C4-2B (cell line): ENCODE measurements at regions not wholly inside any gene's neighbourhood (a gene's known extent, or its start where the extent isn't known, plus 50 kb on each side); places are given as distances from the start of the nearest gene placed in this dataset.

ENCODE experiments used
- ZFX ChIP-seq: fragments of 450-650 bp; IDR thresholded peaks from 2 replicates; pipeline ENCODE4 v1.6.1; 2017
- TF ChIP-seq, protein P1 (sequence below): fragments of 450-650 bp; conservative IDR thresholded peaks from 2 replicates; pipeline ENCODE4 v1.5.1; 2017; ENCODE audit warnings: mild to moderate bottlenecking

DNA sequence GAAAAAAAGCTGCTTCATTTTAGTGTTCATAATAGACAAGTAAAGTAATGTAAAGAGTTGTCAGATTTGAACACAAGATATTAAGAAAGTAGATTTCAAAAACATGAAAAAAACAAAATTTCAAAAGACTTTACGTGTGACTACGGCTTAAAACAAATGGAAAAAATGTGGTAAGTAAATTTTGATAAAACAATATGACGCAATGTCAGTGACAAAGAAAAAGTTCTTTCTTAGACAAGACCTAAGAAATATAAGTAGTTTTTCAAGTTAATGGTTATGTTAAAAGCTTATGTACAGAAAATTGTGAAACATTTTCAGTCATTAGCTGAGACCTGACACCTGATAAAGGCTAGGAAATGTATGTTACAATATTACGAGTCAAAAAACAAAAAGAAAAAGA lies 73.7 kb upstream of the EYS start:
- TF ChIP-seq, protein P1, sequence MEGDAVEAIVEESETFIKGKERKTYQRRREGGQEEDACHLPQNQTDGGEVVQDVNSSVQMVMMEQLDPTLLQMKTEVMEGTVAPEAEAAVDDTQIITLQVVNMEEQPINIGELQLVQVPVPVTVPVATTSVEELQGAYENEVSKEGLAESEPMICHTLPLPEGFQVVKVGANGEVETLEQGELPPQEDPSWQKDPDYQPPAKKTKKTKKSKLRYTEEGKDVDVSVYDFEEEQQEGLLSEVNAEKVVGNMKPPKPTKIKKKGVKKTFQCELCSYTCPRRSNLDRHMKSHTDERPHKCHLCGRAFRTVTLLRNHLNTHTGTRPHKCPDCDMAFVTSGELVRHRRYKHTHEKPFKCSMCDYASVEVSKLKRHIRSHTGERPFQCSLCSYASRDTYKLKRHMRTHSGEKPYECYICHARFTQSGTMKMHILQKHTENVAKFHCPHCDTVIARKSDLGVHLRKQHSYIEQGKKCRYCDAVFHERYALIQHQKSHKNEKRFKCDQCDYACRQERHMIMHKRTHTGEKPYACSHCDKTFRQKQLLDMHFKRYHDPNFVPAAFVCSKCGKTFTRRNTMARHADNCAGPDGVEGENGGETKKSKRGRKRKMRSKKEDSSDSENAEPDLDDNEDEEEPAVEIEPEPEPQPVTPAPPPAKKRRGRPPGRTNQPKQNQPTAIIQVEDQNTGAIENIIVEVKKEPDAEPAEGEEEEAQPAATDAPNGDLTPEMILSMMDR = no peak
- no peak for TF ChIP-seq ZFX
